ENCODE measurements at regions not wholly inside any gene's neighbourhood (a gene's known extent, or its start where the extent isn't known, plus 50 kb on each side); places are given as distances from the start of the nearest gene placed in this dataset.

- Histone ChIP-seq H3K27ac (ENCODE audit: low read depth, low read length) (no peak overlapping the region), H3K27me3 (ENCODE audit: control insufficient read depth, low read length) (no peaks in the 10 kb centered on the region)
Measured at GRCh38 chr6:19979059-19979458, 141.9 kb downstream of the ID4 start.

GRCh38 chr6:19979986-19980385 lies 142.8 kb downstream of the ID4 start:
- Histone ChIP-seq H4K20me1 (ENCODE audit: control insufficient read depth, insufficient read depth, low read depth, low read length) (no peaks in the 10 kb centered on the region), H3K4me2 (ENCODE audit: low read length) (no peak overlapping the region), H3K4me1 (ENCODE audit: control insufficient read depth, low read length) (no peaks in the 10 kb centered on the region), H3K27me3 (ENCODE audit: control insufficient read depth, low read length) (no peaks in the 10 kb centered on the region), H3K79me2 (ENCODE audit: control insufficient read depth, low read length) (no peaks in the 10 kb centered on the region), H3K27ac (ENCODE audit: low read depth, low read length) (no peak overlapping the region), H3K4me3 (ENCODE audit: low read length) (no peak overlapping the region), H3K36me3 (ENCODE audit: control insufficient read depth, low read length) (no peaks in the 10 kb centered on the region), H3F3A (ENCODE audit: control insufficient read depth, insufficient read depth) (no peaks in the 10 kb centered on the region), H3K9me2 (replicated peaks; ENCODE audit: control insufficient read depth, low read length) (no peaks in the 10 kb centered on the region), H3K9me3 (ENCODE audit: control insufficient read depth, insufficient read depth, low read length) (no peaks in the 10 kb centered on the region)
- TF ChIP-seq, protein P1, sequence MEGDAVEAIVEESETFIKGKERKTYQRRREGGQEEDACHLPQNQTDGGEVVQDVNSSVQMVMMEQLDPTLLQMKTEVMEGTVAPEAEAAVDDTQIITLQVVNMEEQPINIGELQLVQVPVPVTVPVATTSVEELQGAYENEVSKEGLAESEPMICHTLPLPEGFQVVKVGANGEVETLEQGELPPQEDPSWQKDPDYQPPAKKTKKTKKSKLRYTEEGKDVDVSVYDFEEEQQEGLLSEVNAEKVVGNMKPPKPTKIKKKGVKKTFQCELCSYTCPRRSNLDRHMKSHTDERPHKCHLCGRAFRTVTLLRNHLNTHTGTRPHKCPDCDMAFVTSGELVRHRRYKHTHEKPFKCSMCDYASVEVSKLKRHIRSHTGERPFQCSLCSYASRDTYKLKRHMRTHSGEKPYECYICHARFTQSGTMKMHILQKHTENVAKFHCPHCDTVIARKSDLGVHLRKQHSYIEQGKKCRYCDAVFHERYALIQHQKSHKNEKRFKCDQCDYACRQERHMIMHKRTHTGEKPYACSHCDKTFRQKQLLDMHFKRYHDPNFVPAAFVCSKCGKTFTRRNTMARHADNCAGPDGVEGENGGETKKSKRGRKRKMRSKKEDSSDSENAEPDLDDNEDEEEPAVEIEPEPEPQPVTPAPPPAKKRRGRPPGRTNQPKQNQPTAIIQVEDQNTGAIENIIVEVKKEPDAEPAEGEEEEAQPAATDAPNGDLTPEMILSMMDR (IDR thresholded peaks at IDR 0.05; ENCODE audit: low read depth, low read length, poor library complexity, severe bottlenecking): no peak
- TF ChIP-seq EZH2phosphoT487 (IDR thresholded peaks at IDR 0.05; ENCODE audit: borderline replicate concordance, low read length): no peak

More at GRCh38 chr6:19979059-19979458, 141.9 kb downstream of the ID4 start:
- Histone ChIP-seq H3F3A (ENCODE audit: control insufficient read depth, insufficient read depth) (no peaks in the 10 kb centered on the region), H4K20me1 (ENCODE audit: control insufficient read depth, insufficient read depth, low read depth, low read length) (no peaks in the 10 kb centered on the region), H3K4me2 (ENCODE audit: low read length) (no peak overlapping the region), H3K9me3 (ENCODE audit: control insufficient read depth, insufficient read depth, low read length) (no peaks in the 10 kb centered on the region), H3K4me3 (ENCODE audit: low read length) (no peak overlapping the region), H3K79me2 (ENCODE audit: control insufficient read depth, low read length) (no peaks in the 10 kb centered on the region), H3K36me3 (ENCODE audit: control insufficient read depth, low read length) (no peaks in the 10 kb centered on the region), H3K4me1 (ENCODE audit: control insufficient read depth, low read length) (no peaks in the 10 kb centered on the region), H3K9me2 (replicated peaks; ENCODE audit: control insufficient read depth, low read length) (no peaks in the 10 kb centered on the region)
- TF ChIP-seq, protein P1 (IDR thresholded peaks at IDR 0.05; ENCODE audit: low read depth, low read length, poor library complexity, severe bottlenecking): no peak
- no peak for TF ChIP-seq EZH2phosphoT487 (IDR thresholded peaks at IDR 0.05; ENCODE audit: borderline replicate concordance, low read length)

GRCh38 chr6:19983374-19983773 lies 146.2 kb downstream of the ID4 start:
- no peaks in the 10 kb centered on the region for H4K20me1 ChIP-seq (ENCODE audit: control insufficient read depth, insufficient read depth, low read depth, low read length)
- H3K27ac ChIP-seq (ENCODE audit: low read depth, low read length): no peak overlapping the region
- H3K9me2 ChIP-seq (replicated peaks; ENCODE audit: control insufficient read depth, low read length): no peaks in the 10 kb centered on the region
- no peaks in the 10 kb centered on the region for H3K79me2 ChIP-seq (ENCODE audit: control insufficient read depth, low read length)
- TF ChIP-seq EZH2phosphoT487 (IDR thresholded peaks at IDR 0.05; ENCODE audit: borderline replicate concordance, low read length): no peak
- TF ChIP-seq, protein P1 (IDR thresholded peaks at IDR 0.05; ENCODE audit: low read depth, low read length, poor library complexity, severe bottlenecking): no peak
- no peak overlapping the region for H3K4me2 ChIP-seq (ENCODE audit: low read length)
- H3F3A ChIP-seq (ENCODE audit: control insufficient read depth, insufficient read depth): no peaks in the 10 kb centered on the region
- no peak overlapping the region for H3K4me3 ChIP-seq (ENCODE audit: low read length)
- H3K27me3 ChIP-seq (ENCODE audit: control insufficient read depth, low read length): no peaks in the 10 kb centered on the region
- no peaks in the 10 kb centered on the region for H3K4me1 ChIP-seq (ENCODE audit: control insufficient read depth, low read length)
- no peaks in the 10 kb centered on the region for H3K9me3 ChIP-seq (ENCODE audit: control insufficient read depth, insufficient read depth, low read length)
- no peaks in the 10 kb centered on the region for H3K36me3 ChIP-seq (ENCODE audit: control insufficient read depth, low read length)

Measured in DOHH2 (cell line).